SK-N-SH (cell line): ENCODE measurements at regions not wholly inside any gene's neighbourhood (a gene's known extent, or its start where the extent isn't known, plus 50 kb on each side); places are given as distances from the start of the nearest gene placed in this dataset.

Experiments used
- CTCF ChIA-PET: fragments of 300-600, 350-600 bp; formaldehyde crosslinking; extraction: SDS; loops from one replicate; lab custom pipeline; 2021; lab: Yijun Ruan, JAX
- POLR2A ChIA-PET: fragments of 350-600 bp; sonication (Branson Sonifier 250); formaldehyde crosslinking; extraction: SDS; loops from one replicate; lab custom pipeline; 2020; ENCODE audit warnings: antibody characterized with exemption, inconsistent platforms; lab: Yijun Ruan, JAX
- DNase-seq: peaks from one replicate; pipeline ENCODE4 v3.0.0; 2012
- H2AFZ ChIP-seq: fragments of 200-600 bp; sonication (generic); 2 replicates; pipeline ENCODE4 v1.8.1; 2016; ENCODE audit warnings: antibody characterized with exemption, mild to moderate bottlenecking, low read depth
- H3F3A ChIP-seq: fragments of 200-600 bp; sonication (generic); replicated peaks from 2 replicates; pipeline ENCODE3; 2016; ENCODE audit warnings: antibody characterized with exemption, mild to moderate bottlenecking; ENCODE audit not compliant: insufficient read depth
- H3K27ac ChIP-seq, 2 experiments: fragments of 200-500 bp in 1 of 2; fragments of 200-600 bp in 1 of 2; sonication (Bioruptor generic) in 1 of 2; sonication (generic), shearing (Covaris generic) in 1 of 2; 2 replicates each; pipeline versions ENCODE4 v1.5.1 to v1.6.1; 2014 to 2016; ENCODE audit warnings: low read depth in 2 of 2, inconsistent platforms in 1 of 2, low read length in 1 of 2, mild to moderate bottlenecking in 1 of 2, mixed read lengths in 1 of 2
- H3K27me3 ChIP-seq: fragments of 200-600 bp; sonication (generic), shearing (Covaris generic); 2 replicates; pipeline ENCODE4 v1.6.1; 2016; ENCODE audit warnings: mixed run types; ENCODE audit not compliant: insufficient read depth
- H3K36me3 ChIP-seq, 2 experiments: fragments of 200-500 bp in 1 of 2; fragments of 200-600 bp in 1 of 2; sonication (Bioruptor generic) in 1 of 2; sonication (generic) in 1 of 2; replicated peaks in 1 of 2; 2 replicates each; pipeline versions ENCODE3 to v1.5.1; 2014 to 2016; ENCODE audit warnings: low read length in 1 of 2, mild to moderate bottlenecking in 1 of 2; ENCODE audit not compliant: insufficient read depth in 2 of 2, control insufficient read depth in 1 of 2
- H3K4me1 ChIP-seq, 2 experiments: fragments of 200-500 bp in 1 of 2; fragments of 200-600 bp in 1 of 2; sonication (Bioruptor generic) in 1 of 2; sonication (generic), shearing (Covaris generic) in 1 of 2; 2 replicates each; pipeline versions ENCODE4 v1.5.1 to v1.6.1; 2014 to 2016; ENCODE audit warnings: low read depth in 1 of 2, low read length in 1 of 2, mixed run types in 1 of 2; ENCODE audit not compliant: insufficient read depth in 2 of 2, control insufficient read depth in 1 of 2
- H3K4me2 ChIP-seq: fragments of 200-600 bp; sonication (generic), shearing (Covaris generic); 2 replicates; pipeline ENCODE4 v1.6.1; 2017; ENCODE audit warnings: mixed run types
- H3K4me3 ChIP-seq, 2 experiments: fragments of 200-500 bp in 1 of 2; fragments of 200-600 bp in 1 of 2; sonication (Bioruptor generic) in 1 of 2; sonication (generic), shearing (Covaris generic) in 1 of 2; 2 replicates each; pipeline versions ENCODE4 v1.5.1 to v1.8.1; 2014 to 2016; ENCODE audit warnings: low read depth in 2 of 2, inconsistent platforms in 1 of 2, low read length in 1 of 2, mild to moderate bottlenecking in 1 of 2, mixed read lengths in 1 of 2, moderate library complexity in 1 of 2
- H3K79me2 ChIP-seq: fragments of 200-600 bp; sonication (generic); 2 replicates; pipeline ENCODE4 v1.8.1; 2017; ENCODE audit warnings: mild to moderate bottlenecking; ENCODE audit not compliant: insufficient read depth
- H3K9ac ChIP-seq: fragments of 200-600 bp; sonication (generic); 2 replicates; pipeline ENCODE4 v1.6.1; 2017; ENCODE audit warnings: mixed run types
- H3K9me2 ChIP-seq: fragments of 200-600 bp; sonication (generic); 2 replicates; pipeline ENCODE4 v1.6.1; 2017; ENCODE audit warnings: mixed run types
- H3K9me3 ChIP-seq: fragments of 200-600 bp; sonication (generic); 2 replicates; pipeline ENCODE4 v1.6.1; 2017; ENCODE audit warnings: mixed run types, mild to moderate bottlenecking, moderate library complexity
- H4K20me1 ChIP-seq: fragments of 200-600 bp; sonication (generic); 2 replicates; pipeline ENCODE4 v1.6.1; 2017; ENCODE audit warnings: mild to moderate bottlenecking, mixed run types; ENCODE audit not compliant: insufficient read depth
- CTCF ChIP-seq: fragments of 200-600 bp; sonication (generic); IDR thresholded peaks from 2 replicates; pipeline ENCODE4 v1.6.1; 2017; ENCODE audit warnings: antibody characterized with exemption, mild to moderate bottlenecking, moderate library complexity
- ELF1 ChIP-seq: IDR thresholded peaks from 2 replicates; pipeline ENCODE4 v1.4.0; 2012
- GABPA ChIP-seq: IDR thresholded peaks from 2 replicates; pipeline ENCODE4 v1.4.0; 2012; ENCODE audit warnings: low read depth, mild to moderate bottlenecking
- GATA2 ChIP-seq: sonication (generic); formaldehyde crosslinking; IDR thresholded peaks from 2 replicates; pipeline ENCODE4 v1.5.0; 2020; ENCODE audit warnings: mild to moderate bottlenecking, missing genetic modification reagents
- JUND ChIP-seq: IDR thresholded peaks from 2 replicates; pipeline ENCODE4 v1.4.0; 2012
- MEF2A ChIP-seq: IDR thresholded peaks from 2 replicates; pipeline ENCODE4 v1.4.0; 2012; ENCODE audit warnings: low read depth, borderline replicate concordance
- MXI1 ChIP-seq: IDR thresholded peaks from 2 replicates; pipeline ENCODE4 v1.6.1; 2012; ENCODE audit warnings: mild to moderate bottlenecking, low read depth, low read length, improper control_type of control experiment
- NFIC ChIP-seq: IDR thresholded peaks from 2 replicates; pipeline ENCODE4 v1.4.0; 2012; ENCODE audit warnings: borderline replicate concordance
- NRF1 ChIP-seq: IDR thresholded peaks from 2 replicates; pipeline ENCODE4 v1.6.1; 2012; ENCODE audit warnings: low read depth, mild to moderate bottlenecking, low read length
- RAD21 ChIP-seq: IDR thresholded peaks from 2 replicates; pipeline ENCODE4 v1.6.1; 2012; ENCODE audit warnings: mild to moderate bottlenecking, low read length
- RCOR1 ChIP-seq: fragments of 150-350 bp; IDR thresholded peaks from 2 replicates; pipeline ENCODE4 v1.6.1; 2017; ENCODE audit warnings: antibody characterized with exemption, low read length
- RFX5 ChIP-seq: IDR thresholded peaks from 2 replicates; pipeline ENCODE4 v1.6.1; 2012; ENCODE audit warnings: mild to moderate bottlenecking, improper control_type of control experiment, low read length
- SMC3 ChIP-seq: IDR thresholded peaks from 2 replicates; pipeline ENCODE4 v1.6.1; 2012; ENCODE audit warnings: low read depth, low read length, improper control_type of control experiment
- TCF12 ChIP-seq: IDR thresholded peaks from 2 replicates; pipeline ENCODE4 v1.4.0; 2012
- YY1 ChIP-seq: IDR thresholded peaks from 2 replicates; pipeline ENCODE4 v1.4.0; 2012; ENCODE audit warnings: low read depth, mild to moderate bottlenecking
- WGBS: methylation state at CpG from one replicate; pipeline ENCODE4 v1.1.6; 2017; ENCODE audit warnings: low lambda C conversion rate; 5-methylcytosine and 5-hydroxymethylcytosine counted together
- TF ChIP-seq, protein P1 (sequence below): fragments of 150-350 bp; IDR thresholded peaks from 2 replicates; pipeline ENCODE4 v1.6.1; 2017; ENCODE audit warnings: antibody characterized with exemption, low read length, low read depth, borderline replicate concordance
- TF ChIP-seq, protein P2 (sequence below): IDR thresholded peaks from 2 replicates; pipeline ENCODE4; 2012
- TF ChIP-seq, protein P3 (sequence below): fragments of 150-350 bp; IDR thresholded peaks from 2 replicates; pipeline ENCODE4 v1.6.1; 2016; ENCODE audit warnings: mild to moderate bottlenecking, low read depth, low read length
- TF ChIP-seq, protein P4 (sequence below): IDR thresholded peaks from 2 replicates; pipeline ENCODE4 v1.4.0; 2012; ENCODE audit warnings: low read depth, borderline replicate concordance
- TF ChIP-seq, protein P5 (sequence below): IDR thresholded peaks from 2 replicates; pipeline ENCODE4 v1.4.0; 2012; ENCODE audit warnings: low read depth

DNA sequence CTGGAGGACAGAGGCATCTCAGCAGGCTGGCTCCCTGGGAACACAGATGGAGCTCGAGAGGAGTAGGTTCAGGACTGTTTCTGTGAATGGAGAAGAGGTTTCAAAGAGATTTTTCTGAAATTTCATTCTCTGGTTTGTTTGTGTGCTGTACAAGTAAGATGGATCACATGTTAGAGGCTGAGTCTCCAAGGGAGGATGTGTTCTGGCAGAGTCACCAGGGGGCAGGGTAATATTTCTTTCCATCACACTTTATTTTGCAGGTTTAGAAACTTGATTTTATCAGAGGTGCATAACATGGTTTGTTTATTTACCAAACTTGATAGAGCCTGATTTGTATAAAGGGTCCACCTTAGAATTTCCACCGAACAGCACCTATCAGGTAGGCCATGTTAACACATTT lies 69.2 kb upstream of the ARL15 start:
- no peaks in the 10 kb centered on the region for H3K36me3 ChIP-seq
- H3K4me2 ChIP-seq: no peak overlapping the region
- H2AFZ ChIP-seq: no peak overlapping the region
- no peaks in the 10 kb centered on the region for H3K79me2 ChIP-seq
- no peak for DNase-seq
- 48% methylated on average over 2 of the region's 2 CpGs for WGBS
- ChIA-PET POLR2A (no interaction called here), CTCF (no interaction called here)
- H3K9ac ChIP-seq: no peak overlapping the region
- no peaks in the 10 kb centered on the region; a peak in 1 of 4 replicates for H3K4me1 ChIP-seq
- H3F3A ChIP-seq: no peaks in the 10 kb centered on the region
- no peaks in the 10 kb centered on the region for H3K27me3 ChIP-seq
- H3K9me2 ChIP-seq: no peaks in the 10 kb centered on the region
- no peak overlapping the region for H3K27ac ChIP-seq
- no peak overlapping the region for H3K4me3 ChIP-seq
- H3K9me3 ChIP-seq: no peaks in the 10 kb centered on the region
- no peaks in the 10 kb centered on the region for H4K20me1 ChIP-seq
- no peak for TF ChIP-seq NRF1
- TF ChIP-seq, protein P1, sequence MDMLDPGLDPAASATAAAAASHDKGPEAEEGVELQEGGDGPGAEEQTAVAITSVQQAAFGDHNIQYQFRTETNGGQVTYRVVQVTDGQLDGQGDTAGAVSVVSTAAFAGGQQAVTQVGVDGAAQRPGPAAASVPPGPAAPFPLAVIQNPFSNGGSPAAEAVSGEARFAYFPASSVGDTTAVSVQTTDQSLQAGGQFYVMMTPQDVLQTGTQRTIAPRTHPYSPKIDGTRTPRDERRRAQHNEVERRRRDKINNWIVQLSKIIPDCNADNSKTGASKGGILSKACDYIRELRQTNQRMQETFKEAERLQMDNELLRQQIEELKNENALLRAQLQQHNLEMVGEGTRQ: no peak
- TF ChIP-seq RFX5: no peak
- no peak for TF ChIP-seq MXI1
- TF ChIP-seq NFIC: no peak
- TF ChIP-seq, protein P2, sequence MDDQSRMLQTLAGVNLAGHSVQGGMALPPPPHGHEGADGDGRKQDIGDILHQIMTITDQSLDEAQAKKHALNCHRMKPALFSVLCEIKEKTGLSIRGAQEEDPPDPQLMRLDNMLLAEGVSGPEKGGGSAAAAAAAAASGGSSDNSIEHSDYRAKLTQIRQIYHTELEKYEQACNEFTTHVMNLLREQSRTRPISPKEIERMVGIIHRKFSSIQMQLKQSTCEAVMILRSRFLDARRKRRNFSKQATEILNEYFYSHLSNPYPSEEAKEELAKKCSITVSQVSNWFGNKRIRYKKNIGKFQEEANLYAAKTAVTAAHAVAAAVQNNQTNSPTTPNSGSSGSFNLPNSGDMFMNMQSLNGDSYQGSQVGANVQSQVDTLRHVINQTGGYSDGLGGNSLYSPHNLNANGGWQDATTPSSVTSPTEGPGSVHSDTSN: no peak
- no peak for TF ChIP-seq MEF2A
- TF ChIP-seq, protein P3, sequence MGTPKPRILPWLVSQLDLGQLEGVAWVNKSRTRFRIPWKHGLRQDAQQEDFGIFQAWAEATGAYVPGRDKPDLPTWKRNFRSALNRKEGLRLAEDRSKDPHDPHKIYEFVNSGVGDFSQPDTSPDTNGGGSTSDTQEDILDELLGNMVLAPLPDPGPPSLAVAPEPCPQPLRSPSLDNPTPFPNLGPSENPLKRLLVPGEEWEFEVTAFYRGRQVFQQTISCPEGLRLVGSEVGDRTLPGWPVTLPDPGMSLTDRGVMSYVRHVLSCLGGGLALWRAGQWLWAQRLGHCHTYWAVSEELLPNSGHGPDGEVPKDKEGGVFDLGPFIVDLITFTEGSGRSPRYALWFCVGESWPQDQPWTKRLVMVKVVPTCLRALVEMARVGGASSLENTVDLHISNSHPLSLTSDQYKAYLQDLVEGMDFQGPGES: no peak
- no peak for TF ChIP-seq RAD21
- no peak for TF ChIP-seq TCF12
- TF ChIP-seq YY1: no peak
- no peak for TF ChIP-seq SMC3
- TF ChIP-seq RCOR1: no peak
- TF ChIP-seq CTCF: no peak
- no peak for TF ChIP-seq ELF1
- TF ChIP-seq, protein P4, sequence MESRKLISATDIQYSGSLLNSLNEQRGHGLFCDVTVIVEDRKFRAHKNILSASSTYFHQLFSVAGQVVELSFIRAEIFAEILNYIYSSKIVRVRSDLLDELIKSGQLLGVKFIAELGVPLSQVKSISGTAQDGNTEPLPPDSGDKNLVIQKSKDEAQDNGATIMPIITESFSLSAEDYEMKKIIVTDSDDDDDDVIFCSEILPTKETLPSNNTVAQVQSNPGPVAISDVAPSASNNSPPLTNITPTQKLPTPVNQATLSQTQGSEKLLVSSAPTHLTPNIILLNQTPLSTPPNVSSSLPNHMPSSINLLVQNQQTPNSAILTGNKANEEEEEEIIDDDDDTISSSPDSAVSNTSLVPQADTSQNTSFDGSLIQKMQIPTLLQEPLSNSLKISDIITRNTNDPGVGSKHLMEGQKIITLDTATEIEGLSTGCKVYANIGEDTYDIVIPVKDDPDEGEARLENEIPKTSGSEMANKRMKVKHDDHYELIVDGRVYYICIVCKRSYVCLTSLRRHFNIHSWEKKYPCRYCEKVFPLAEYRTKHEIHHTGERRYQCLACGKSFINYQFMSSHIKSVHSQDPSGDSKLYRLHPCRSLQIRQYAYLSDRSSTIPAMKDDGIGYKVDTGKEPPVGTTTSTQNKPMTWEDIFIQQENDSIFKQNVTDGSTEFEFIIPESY: no peak
- TF ChIP-seq GABPA: no peak
- TF ChIP-seq GATA2 (CRISPR knock-in tag): no peak
- no peak for TF ChIP-seq JUND
- TF ChIP-seq, protein P5, sequence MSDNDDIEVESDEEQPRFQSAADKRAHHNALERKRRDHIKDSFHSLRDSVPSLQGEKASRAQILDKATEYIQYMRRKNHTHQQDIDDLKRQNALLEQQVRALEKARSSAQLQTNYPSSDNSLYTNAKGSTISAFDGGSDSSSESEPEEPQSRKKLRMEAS: no peak
